HG02970 (cell line): ENCODE measurements at regions not wholly inside any gene's neighbourhood (a gene's known extent, or its start where the extent isn't known, plus 50 kb on each side); places are given as distances from the start of the nearest gene placed in this dataset.
"Not testable (repeated sequence)": the region's sequence is repeated elsewhere in the genome, so short reads cannot be mapped to it uniquely, and the experiment has no call there.

Experiments
- ATAC-seq: cut with Tn5 transposase; IDR thresholded peaks from one replicate; pipeline ENCODE4 v1.9.1; 2021; ENCODE audit warnings: mild to moderate bottlenecking, moderate library complexity, moderate number of reproducible peaks; ENCODE audit not compliant: unreplicated experiment, low FRiP score

- ATAC-seq: not testable (repeated sequence)
Measured at GRCh38 chr1:147103416-147104155, 68.7 kb downstream of the PRKAB2 start.

GRCh38 chr1:147099192-147099591, 73.1 kb downstream of the PRKAB2 start:
- ATAC-seq: no peak

GRCh38 chr1:147098338-147098973, 73.8 kb downstream of the PRKAB2 start:
- ATAC-seq: not testable (repeated sequence)

GRCh38 chr1:147095691-147096090, 76.6 kb downstream of the PRKAB2 start:
- ATAC-seq: no peak

- ATAC-seq: no peak
Measured at GRCh38 chr1:147091801-147092200, 80.5 kb downstream of the PRKAB2 start.

- ATAC-seq: no peak
Measured at GRCh38 chr1:147089457-147089856, 82.8 kb downstream of the PRKAB2 start.

GRCh38 chr1:147086129-147086528, 86.1 kb downstream of the PRKAB2 start:
- no peak for ATAC-seq

- ATAC-seq: peak; percentile 51
Measured at GRCh38 chr1:147084273-147085096, 87.8 kb downstream of the PRKAB2 start.

GRCh38 chr1:147083919-147084272, 88.4 kb downstream of the PRKAB2 start:
- no peak for ATAC-seq

- no peak for ATAC-seq
Measured at GRCh38 chr1:147080671-147081394, 91.4 kb downstream of the PRKAB2 start.

GRCh38 chr1:147080006-147080661, 92.1 kb downstream of the PRKAB2 start:
- ATAC-seq: no peak

GRCh38 chr1:147079400-147080005, 92.8 kb downstream of the PRKAB2 start:
- no peak for ATAC-seq

- no peak for ATAC-seq
Measured at GRCh38 chr1:147078606-147079399, 93.5 kb downstream of the PRKAB2 start.

- no peak for ATAC-seq
Measured at GRCh38 chr1:147077936-147078605, 94.2 kb downstream of the PRKAB2 start.

- ATAC-seq: no peak
Measured at GRCh38 chr1:147077523-147077922, 94.7 kb downstream of the PRKAB2 start.

GRCh38 chr1:147077081-147077480, 95.2 kb downstream of the PRKAB2 start:
- no peak for ATAC-seq

- no peak for ATAC-seq
Measured at GRCh38 chr1:147076442-147076841, 95.8 kb downstream of the PRKAB2 start.
